PC-9 (cell line): ENCODE measurements at regions not wholly inside any gene's neighbourhood (a gene's known extent, or its start where the extent isn't known, plus 50 kb on each side); places are given as distances from the start of the nearest gene placed in this dataset.

Experiments
- EZH2 ChIP-seq: fragments of 200-600 bp; sonication (generic); IDR thresholded peaks from 2 replicates; pipeline ENCODE4 v1.8.0; 2017; ENCODE audit warnings: antibody characterized with exemption, low read depth
- TF ChIP-seq, protein P1 (sequence below): fragments of 200-600 bp; sonication (generic); conservative IDR thresholded peaks from 2 replicates; pipeline ENCODE4 v1.6.1; 2017; ENCODE audit warnings: mixed run types, antibody characterized with exemption, mild to moderate bottlenecking, moderate library complexity

DNA sequence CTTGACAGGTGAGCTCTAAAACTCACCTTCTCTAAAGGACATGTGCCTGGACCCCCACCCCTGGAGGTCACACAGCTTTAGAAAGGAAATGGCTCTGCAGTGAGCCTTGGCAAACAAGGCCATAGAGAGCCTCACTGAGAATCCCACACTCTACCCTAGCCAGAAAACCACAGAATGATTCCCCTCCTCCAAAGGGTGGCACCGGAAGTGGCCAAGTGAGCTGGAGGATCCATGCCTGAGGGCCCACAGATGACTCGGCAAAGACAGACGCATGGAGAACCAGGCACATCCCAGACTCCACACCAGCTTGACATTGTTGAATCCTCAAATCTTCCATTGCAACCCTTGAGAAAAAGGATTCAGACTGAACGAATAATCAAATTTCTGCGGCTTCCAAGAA, 54.2 kb upstream of the PTHLH start:
- TF ChIP-seq, protein P1, sequence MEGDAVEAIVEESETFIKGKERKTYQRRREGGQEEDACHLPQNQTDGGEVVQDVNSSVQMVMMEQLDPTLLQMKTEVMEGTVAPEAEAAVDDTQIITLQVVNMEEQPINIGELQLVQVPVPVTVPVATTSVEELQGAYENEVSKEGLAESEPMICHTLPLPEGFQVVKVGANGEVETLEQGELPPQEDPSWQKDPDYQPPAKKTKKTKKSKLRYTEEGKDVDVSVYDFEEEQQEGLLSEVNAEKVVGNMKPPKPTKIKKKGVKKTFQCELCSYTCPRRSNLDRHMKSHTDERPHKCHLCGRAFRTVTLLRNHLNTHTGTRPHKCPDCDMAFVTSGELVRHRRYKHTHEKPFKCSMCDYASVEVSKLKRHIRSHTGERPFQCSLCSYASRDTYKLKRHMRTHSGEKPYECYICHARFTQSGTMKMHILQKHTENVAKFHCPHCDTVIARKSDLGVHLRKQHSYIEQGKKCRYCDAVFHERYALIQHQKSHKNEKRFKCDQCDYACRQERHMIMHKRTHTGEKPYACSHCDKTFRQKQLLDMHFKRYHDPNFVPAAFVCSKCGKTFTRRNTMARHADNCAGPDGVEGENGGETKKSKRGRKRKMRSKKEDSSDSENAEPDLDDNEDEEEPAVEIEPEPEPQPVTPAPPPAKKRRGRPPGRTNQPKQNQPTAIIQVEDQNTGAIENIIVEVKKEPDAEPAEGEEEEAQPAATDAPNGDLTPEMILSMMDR, result no peak
- no peak for TF ChIP-seq EZH2
